Esophagus muscularis mucosa (tissue), 4 donors: ENCODE measurements at regions not wholly inside any gene's neighbourhood (a gene's known extent, or its start where the extent isn't known, plus 50 kb on each side); places are given as distances from the start of the nearest gene placed in this dataset.

Experiments used
- DNase-seq: peaks from one replicate; pipeline ENCODE4 v3.0.0-alpha.2; 2017; ENCODE audit errors: extremely low spot score
- H3K27ac ChIP-seq, 4 donors: fragments of 200-600 bp; sonication (generic); replicated peaks in 1 of 4; 1 replicate in 3 of 4; 2 replicates in 1 of 4; pipeline ENCODE4 v1.5.1; 2016 to 2019; ENCODE audit warnings: mild to moderate bottlenecking in 1 of 4
- H3K27me3 ChIP-seq, 4 donors: fragments of 200-600 bp; sonication (generic); one replicate each; pipeline versions ENCODE4 v1.5.1 to v1.6.0; 2016 to 2019
- H3K36me3 ChIP-seq, 4 donors: fragments of 200-600 bp; sonication (generic); one replicate each; pipeline ENCODE4 v1.5.1; 2016 to 2019
- H3K4me1 ChIP-seq, 4 donors: fragments of 200-600 bp; sonication (generic); one replicate each; pipeline ENCODE4 v1.5.1; 2016 to 2019
- H3K4me3 ChIP-seq, 4 donors: fragments of 200-600 bp; sonication (generic); 1 replicate in 2 of 4; 2 replicates in 2 of 4; pipeline ENCODE4 v1.5.1; 2016 to 2019; ENCODE audit warnings: mild to moderate bottlenecking in 4 of 4, moderate library complexity in 1 of 4
- H3K9me3 ChIP-seq, 4 donors: fragments of 200-600 bp; sonication (generic); 1 replicate in 3 of 4; 2 replicates in 1 of 4; pipeline ENCODE4 v1.5.1; 2016 to 2019
- CTCF ChIP-seq, 3 experiments: fragments of 200-600 bp in 2 of 3; fragments of 450-650 bp in 1 of 3; sonication (generic) in 2 of 3; IDR thresholded peaks; one replicate each; pipeline ENCODE4 v1.5.1; 2017 to 2019; ENCODE audit warnings: antibody characterized with exemption in 3 of 3, mild to moderate bottlenecking in 2 of 3, moderate library complexity in 1 of 3
- EP300 ChIP-seq: sonication (generic); formaldehyde crosslinking; IDR thresholded peaks from one replicate; pipeline ENCODE4 v1.6.1; 2017; ENCODE audit warnings: antibody characterized with exemption
- POLR2A ChIP-seq: fragments of 450-650 bp; IDR thresholded peaks from one replicate; pipeline ENCODE4 v1.6.1; 2017; ENCODE audit warnings: antibody characterized with exemption, moderate library complexity, mild to moderate bottlenecking, low read depth
- POLR2AphosphoS5 ChIP-seq, 2 donors: sonication (generic); formaldehyde crosslinking; IDR thresholded peaks; one replicate each; pipeline ENCODE4 v1.6.1; 2017; ENCODE audit warnings: antibody characterized with exemption in 2 of 2
- WGBS: methylation state at CpG from one replicate; pipeline ENCODE4 v1.1.5; 2018; 5-methylcytosine and 5-hydroxymethylcytosine counted together
- intact Hi-C: fragments of 100-400 bp; cut with DNase I; formaldehyde crosslinking; loops from one replicate; pipeline ENCODE4 v1.15.1; 2023

DNA sequence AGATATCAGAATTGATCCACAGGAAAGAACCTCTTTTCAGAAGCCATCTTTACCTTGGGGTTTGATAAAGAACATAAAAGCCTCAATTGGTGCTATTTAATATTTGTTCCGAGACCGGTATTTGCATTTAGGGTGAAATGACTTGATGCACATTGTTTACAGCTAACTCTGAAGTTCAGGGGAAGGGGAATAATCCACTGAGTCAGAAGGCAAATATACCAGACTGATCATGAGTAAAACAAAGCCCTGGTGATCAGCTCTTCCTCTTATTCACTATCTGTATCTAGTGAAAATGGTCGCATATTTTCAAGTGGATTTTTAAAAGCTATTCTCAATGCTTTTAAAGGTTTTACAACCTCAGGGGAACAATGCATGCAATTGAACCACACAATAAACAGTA, 53.0 kb upstream of the ATP8B1 start:
- no peak overlapping the region for H3K4me3 ChIP-seq
- intact Hi-C loops: no loop called here
- WGBS: 97% methylated on average over 3 of the region's 3 CpGs

GRCh38 chr18:57855551-57855950, 52.4 kb upstream of the ATP8B1 start:
- Histone ChIP-seq H3K4me3 (no peak overlapping the region), H3K27ac (no peak overlapping the region), H3K4me1 (no peaks in the 10 kb centered on the region), H3K27me3 (no peaks in the 10 kb centered on the region), H3K9me3 (no peaks in the 10 kb centered on the region), H3K36me3 (no peaks in the 10 kb centered on the region)
- WGBS: 80% methylated on average over 2 of the region's 2 CpGs
- TF ChIP-seq CTCF (IDR thresholded peaks at IDR 0.05) (no peak), POLR2AphosphoS5 (IDR thresholded peaks at IDR 0.05) (no peak), POLR2A (no peak), EP300 (no peak)
- intact Hi-C loops: no loop called here
- DNase-seq: no peak

More for the DNA sequence above, 53.0 kb upstream of the ATP8B1 start:
- no peak for DNase-seq
- TF ChIP-seq POLR2A (no peak), POLR2AphosphoS5 (IDR thresholded peaks at IDR 0.05) (no peak), EP300 (no peak), CTCF (IDR thresholded peaks at IDR 0.05) (no peak)
- Histone ChIP-seq H3K27ac (no peak overlapping the region), H3K36me3 (no peaks in the 10 kb centered on the region), H3K9me3 (no peaks in the 10 kb centered on the region), H3K4me1 (no peaks in the 10 kb centered on the region), H3K27me3 (no peaks in the 10 kb centered on the region)

DNA sequence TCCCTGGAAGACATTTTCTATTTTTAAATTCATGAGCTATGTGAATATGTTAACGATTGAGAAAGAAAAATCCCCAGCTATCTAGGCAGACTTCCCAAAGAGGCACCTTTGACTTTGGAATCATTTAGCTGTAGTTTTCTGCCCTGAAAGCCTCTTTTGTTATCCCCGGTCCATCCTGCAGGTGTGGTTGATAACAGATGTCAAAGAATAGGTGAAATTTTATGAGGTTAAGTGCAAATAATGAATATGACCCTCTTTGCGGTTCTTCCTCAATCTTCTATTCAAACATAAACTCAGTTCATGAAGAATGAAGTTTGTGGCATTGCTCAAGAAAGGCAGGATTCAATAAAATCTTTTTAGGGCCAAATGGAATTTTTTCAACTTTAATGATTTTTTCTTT, 51.6 kb upstream of the ATP8B1 start:
- Histone ChIP-seq H3K27me3 (no peaks in the 10 kb centered on the region), H3K36me3 (no peaks in the 10 kb centered on the region), H3K4me1 (no peaks in the 10 kb centered on the region), H3K9me3 (no peaks in the 10 kb centered on the region), H3K4me3 (no peak overlapping the region), H3K27ac (no peak overlapping the region)
- no peak for TF ChIP-seq POLR2A
- no peak for TF ChIP-seq POLR2AphosphoS5 (IDR thresholded peaks at IDR 0.05)
- no peak for TF ChIP-seq CTCF (IDR thresholded peaks at IDR 0.05)
- TF ChIP-seq EP300: no peak
- intact Hi-C loops: no loop called here
- DNase-seq: no peak
- 64% methylated on average over 3 of the region's 3 CpGs for WGBS

GRCh38 chr18:57853864-57854263, 50.7 kb upstream of the ATP8B1 start:
- intact Hi-C loops: no loop called here
- Histone ChIP-seq H3K4me3 (no peak overlapping the region), H3K9me3 (no peaks in the 10 kb centered on the region), H3K36me3 (no peaks in the 10 kb centered on the region), H3K27me3 (no peaks in the 10 kb centered on the region), H3K27ac (no peak overlapping the region), H3K4me1 (no peaks in the 10 kb centered on the region)
- no peak for DNase-seq
- TF ChIP-seq POLR2A: no peak
- TF ChIP-seq EP300: no peak
- TF ChIP-seq CTCF (IDR thresholded peaks at IDR 0.05): no peak
- TF ChIP-seq POLR2AphosphoS5 (IDR thresholded peaks at IDR 0.05): no peak
- WGBS: 93% methylated on average over 2 of the region's 2 CpGs

DNA sequence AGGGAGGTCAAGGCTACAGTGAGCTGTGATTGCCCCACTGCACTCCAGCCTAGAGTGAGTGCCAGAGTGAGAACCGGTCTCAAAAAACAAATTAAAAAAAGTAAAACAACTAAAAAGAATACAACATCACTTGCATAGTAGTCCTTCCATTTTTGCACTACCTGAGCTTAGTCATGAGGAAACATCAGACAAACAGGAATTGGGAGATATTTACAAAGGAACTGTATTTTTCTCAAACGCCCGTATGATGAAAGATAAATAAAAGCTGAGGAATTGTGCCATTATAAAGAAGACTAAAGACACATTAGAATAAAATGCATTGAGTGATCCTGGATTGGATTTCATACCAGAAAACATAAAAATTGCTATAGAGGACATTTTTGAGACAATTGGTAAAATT, 50.0 kb upstream of the ATP8B1 start:
- WGBS: 58% methylated on average over 3 of the region's 3 CpGs
- intact Hi-C loops: no loop called here
- TF ChIP-seq POLR2AphosphoS5 (IDR thresholded peaks at IDR 0.05) (no peak), EP300 (no peak), CTCF (IDR thresholded peaks at IDR 0.05) (no peak), POLR2A (no peak)

More for the DNA sequence above, 50.0 kb upstream of the ATP8B1 start:
- Histone ChIP-seq H3K4me1 (no peaks in the 10 kb centered on the region), H3K27me3 (no peaks in the 10 kb centered on the region), H3K4me3 (no peak overlapping the region), H3K27ac (no peak overlapping the region), H3K36me3 (no peaks in the 10 kb centered on the region), H3K9me3 (no peaks in the 10 kb centered on the region)
- DNase-seq: no peak
